GM23338 (cell line): ENCODE measurements at regions not wholly inside any gene's neighbourhood (a gene's known extent, or its start where the extent isn't known, plus 50 kb on each side); places are given as distances from the start of the nearest gene placed in this dataset.

Source experiments
- CREB1 ChIP-seq: fragments of 250-450 bp; sonication (Bioruptor Pico); IDR thresholded peaks from 2 replicates; pipeline ENCODE4 v1.5.0; 2020; ENCODE audit warnings: low read depth, mild to moderate bottlenecking, moderate library complexity
- EZH2 ChIP-seq: fragments of 200-600 bp; sonication (generic); IDR thresholded peaks from one replicate; pipeline ENCODE4 v1.8.0; 2017; ENCODE audit warnings: antibody characterized with exemption, mild to moderate bottlenecking, low read depth; ENCODE audit not compliant: unreplicated experiment
- EZH2phosphoT487 ChIP-seq: fragments of 200-600 bp; sonication (generic); IDR thresholded peaks from one replicate; pipeline ENCODE4 v1.8.1; 2018; ENCODE audit warnings: antibody characterized with exemption; ENCODE audit not compliant: unreplicated experiment
- POLR2AphosphoS5 ChIP-seq: IDR thresholded peaks from 2 replicates; pipeline ENCODE4 v1.6.1; 2016; ENCODE audit warnings: antibody characterized with exemption, low read depth
- REST ChIP-seq: IDR thresholded peaks from one replicate; pipeline ENCODE4 v1.6.1; 2018; ENCODE audit warnings: antibody characterized with exemption; ENCODE audit not compliant: unreplicated experiment
- STAT1 ChIP-seq: IDR thresholded peaks from one replicate; pipeline ENCODE4 v1.6.1; 2016; ENCODE audit warnings: antibody characterized with exemption; ENCODE audit not compliant: unreplicated experiment
- ZNF114 ChIP-seq: fragments of 250-450 bp; sonication (Bioruptor Pico); IDR thresholded peaks from 2 replicates; pipeline ENCODE4 v1.5.0; 2020; ENCODE audit warnings: mild to moderate bottlenecking, moderate library complexity
- ZNF331 ChIP-seq: fragments of 250-450 bp; sonication (Bioruptor Pico); IDR thresholded peaks from 2 replicates; pipeline ENCODE4 v1.5.0; 2020; ENCODE audit warnings: low read depth, mild to moderate bottlenecking, moderate library complexity
- TF ChIP-seq, protein P1 (sequence below), 2 experiments: fragments of 200-600 bp in 1 of 2; sonication (generic) in 1 of 2; conservative IDR thresholded peaks; 2 replicates each; pipeline versions ENCODE4 v1.5.1 to v1.6.1; 2016 to 2017; ENCODE audit warnings: antibody characterized with exemption in 2 of 2, low read depth in 2 of 2, mild to moderate bottlenecking in 2 of 2, moderate library complexity in 1 of 2

DNA sequence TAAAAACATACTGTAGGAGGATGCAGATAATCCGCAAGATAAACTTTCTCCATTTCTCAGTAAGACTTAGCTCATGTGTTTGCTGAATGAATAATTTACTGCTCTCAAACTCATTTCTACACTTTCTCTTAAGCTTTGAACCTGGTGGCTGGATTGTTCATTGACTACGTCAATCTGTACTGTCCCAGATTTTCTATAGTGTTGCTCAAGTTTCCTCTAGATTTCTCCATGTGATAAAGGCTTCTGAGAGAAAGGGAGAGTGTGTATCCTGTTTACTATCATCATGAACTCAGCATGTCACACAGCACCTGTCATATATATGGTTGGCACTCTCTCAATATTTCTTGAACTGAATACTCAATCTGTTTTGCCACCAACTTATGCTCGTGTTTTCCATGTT, 518.0 kb upstream of the TBX3 start:
- TF ChIP-seq, protein P1, sequence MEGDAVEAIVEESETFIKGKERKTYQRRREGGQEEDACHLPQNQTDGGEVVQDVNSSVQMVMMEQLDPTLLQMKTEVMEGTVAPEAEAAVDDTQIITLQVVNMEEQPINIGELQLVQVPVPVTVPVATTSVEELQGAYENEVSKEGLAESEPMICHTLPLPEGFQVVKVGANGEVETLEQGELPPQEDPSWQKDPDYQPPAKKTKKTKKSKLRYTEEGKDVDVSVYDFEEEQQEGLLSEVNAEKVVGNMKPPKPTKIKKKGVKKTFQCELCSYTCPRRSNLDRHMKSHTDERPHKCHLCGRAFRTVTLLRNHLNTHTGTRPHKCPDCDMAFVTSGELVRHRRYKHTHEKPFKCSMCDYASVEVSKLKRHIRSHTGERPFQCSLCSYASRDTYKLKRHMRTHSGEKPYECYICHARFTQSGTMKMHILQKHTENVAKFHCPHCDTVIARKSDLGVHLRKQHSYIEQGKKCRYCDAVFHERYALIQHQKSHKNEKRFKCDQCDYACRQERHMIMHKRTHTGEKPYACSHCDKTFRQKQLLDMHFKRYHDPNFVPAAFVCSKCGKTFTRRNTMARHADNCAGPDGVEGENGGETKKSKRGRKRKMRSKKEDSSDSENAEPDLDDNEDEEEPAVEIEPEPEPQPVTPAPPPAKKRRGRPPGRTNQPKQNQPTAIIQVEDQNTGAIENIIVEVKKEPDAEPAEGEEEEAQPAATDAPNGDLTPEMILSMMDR (conservative IDR thresholded peaks at IDR 0.05; ENCODE audit: low read depth in 2 of 2), result no peak
- no peak for TF ChIP-seq EZH2
- no peak for TF ChIP-seq REST
- no peak for TF ChIP-seq EZH2phosphoT487
- TF ChIP-seq POLR2AphosphoS5, result no peak
- no peak for TF ChIP-seq STAT1
- no peak for TF ChIP-seq CREB1
- no peak for TF ChIP-seq ZNF114 (CRISPR knock-in tag)
- no peak for TF ChIP-seq ZNF331
